ENCODE measurements at regions not wholly inside any gene's neighbourhood (a gene's known extent, or its start where the extent isn't known, plus 50 kb on each side); places are given as distances from the start of the nearest gene placed in this dataset.

GRCh38 chr7:18262058-18262457, 233.5 kb upstream of the HDAC9 start:
- H3K27ac ChIP-seq (ENCODE audit: low read depth, low read length): no peak overlapping the region
- H3K9ac ChIP-seq (ENCODE audit: low read length in 5 of 5): no peak overlapping the region
- peaks cover 0 to 11% (median 5%) of the 10 kb centered on the region in 5 donors for H3K9me3 ChIP-seq (ENCODE audit: control insufficient read depth in 5 of 5, low read length in 5 of 5)
- no peak overlapping the region for H3K4me3 ChIP-seq (ENCODE audit: low read depth in 1 of 5, low read length in 5 of 5)
- no peaks in the 10 kb centered on the region for H3K27me3 ChIP-seq (ENCODE audit: control insufficient read depth in 5 of 5, insufficient read depth in 4 of 5, low read length in 5 of 5)
- no peaks in the 10 kb centered on the region for H3K36me3 ChIP-seq (ENCODE audit: control insufficient read depth in 5 of 5, insufficient read depth in 5 of 5, low read length in 5 of 5)
- no peaks in the 10 kb centered on the region for H3K4me1 ChIP-seq (ENCODE audit: control insufficient read depth in 5 of 5, insufficient read depth in 5 of 5, low read length in 5 of 5)

- Histone ChIP-seq H3K27me3 (ENCODE audit: control insufficient read depth in 5 of 5, insufficient read depth in 4 of 5, low read length in 5 of 5) (no peaks in the 10 kb centered on the region), H3K4me3 (ENCODE audit: low read depth in 1 of 5, low read length in 5 of 5) (no peak overlapping the region), H3K36me3 (ENCODE audit: control insufficient read depth in 5 of 5, insufficient read depth in 5 of 5, low read length in 5 of 5) (no peaks in the 10 kb centered on the region), H3K9ac (ENCODE audit: low read length in 5 of 5) (no peak overlapping the region), H3K4me1 (ENCODE audit: control insufficient read depth in 5 of 5, insufficient read depth in 5 of 5, low read length in 5 of 5) (no peaks in the 10 kb centered on the region), H3K9me3 (ENCODE audit: control insufficient read depth in 5 of 5, low read length in 5 of 5) (peaks cover 0 to 11% (median 5%) of the 10 kb centered on the region in 5 donors), H3K27ac (ENCODE audit: low read depth, low read length) (no peak overlapping the region)
Measured at GRCh38 chr7:18265611-18266281, 229.8 kb upstream of the HDAC9 start.

DNA sequence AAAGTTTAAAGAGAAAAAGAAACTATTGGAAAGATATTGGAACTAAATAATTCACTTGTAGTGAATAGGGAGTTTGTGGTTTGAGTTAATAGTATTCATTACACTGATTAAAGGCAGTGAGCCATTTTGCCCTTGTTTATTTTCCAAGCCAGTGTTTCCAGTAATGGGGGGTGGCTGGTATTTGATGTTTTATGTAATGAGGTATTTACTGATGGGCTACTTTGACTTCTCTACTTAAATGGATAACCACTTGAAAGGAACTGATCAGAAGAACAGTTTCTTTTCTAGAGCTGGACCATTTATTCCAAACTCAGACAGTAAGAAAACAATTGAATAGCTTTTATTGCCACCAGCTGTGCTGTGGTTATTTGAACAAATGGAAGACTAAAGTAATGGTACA, 227.0 kb upstream of the HDAC9 start:
- H3K9me3 ChIP-seq (ENCODE audit: control insufficient read depth in 5 of 5, low read length in 5 of 5): no peaks in the 10 kb centered on the region
- no peak overlapping the region for H3K9ac ChIP-seq (ENCODE audit: low read length in 5 of 5)
- H3K36me3 ChIP-seq (ENCODE audit: control insufficient read depth in 5 of 5, insufficient read depth in 5 of 5, low read length in 5 of 5): no peaks in the 10 kb centered on the region
- no peak overlapping the region for H3K4me3 ChIP-seq (ENCODE audit: low read depth in 1 of 5, low read length in 5 of 5)
- no peaks in the 10 kb centered on the region for H3K27me3 ChIP-seq (ENCODE audit: control insufficient read depth in 5 of 5, insufficient read depth in 4 of 5, low read length in 5 of 5)
- H3K27ac ChIP-seq (ENCODE audit: low read depth, low read length): no peak overlapping the region
- no peaks in the 10 kb centered on the region for H3K4me1 ChIP-seq (ENCODE audit: control insufficient read depth in 5 of 5, insufficient read depth in 5 of 5, low read length in 5 of 5)

DNA sequence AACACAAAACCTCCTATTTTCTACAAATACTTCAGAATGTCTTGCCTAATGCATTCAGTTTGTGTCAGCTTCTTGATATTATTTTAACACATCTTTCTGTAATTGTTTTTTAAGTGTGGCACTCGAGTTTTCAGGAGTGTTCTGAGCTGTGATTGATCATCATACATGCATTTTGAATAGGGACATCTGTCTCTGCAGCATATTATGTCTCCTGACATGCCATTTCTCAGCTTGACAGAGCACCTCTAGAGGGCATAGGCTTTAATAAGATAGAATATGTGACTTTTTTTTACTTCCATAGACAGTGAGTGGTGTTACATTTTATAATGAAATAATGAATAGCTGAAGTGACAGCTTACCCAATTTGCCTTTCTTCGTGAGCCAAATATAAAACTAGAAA, 219.2 kb upstream of the HDAC9 start:
- H3K4me1 ChIP-seq (ENCODE audit: control insufficient read depth in 5 of 5, insufficient read depth in 5 of 5, low read length in 5 of 5): peaks cover 0 to 2% (median 0%) of the 10 kb centered on the region in 5 donors
- no peak overlapping the region for H3K27ac ChIP-seq (ENCODE audit: low read depth, low read length)
- no peak overlapping the region for H3K4me3 ChIP-seq (ENCODE audit: low read depth in 1 of 5, low read length in 5 of 5)
- H3K9me3 ChIP-seq (ENCODE audit: control insufficient read depth in 5 of 5, low read length in 5 of 5): no peaks in the 10 kb centered on the region
- no peaks in the 10 kb centered on the region for H3K36me3 ChIP-seq (ENCODE audit: control insufficient read depth in 5 of 5, insufficient read depth in 5 of 5, low read length in 5 of 5)
- H3K9ac ChIP-seq (ENCODE audit: low read length in 5 of 5): no peak overlapping the region
- H3K27me3 ChIP-seq (ENCODE audit: control insufficient read depth in 5 of 5, insufficient read depth in 4 of 5, low read length in 5 of 5): no peaks in the 10 kb centered on the region

DNA sequence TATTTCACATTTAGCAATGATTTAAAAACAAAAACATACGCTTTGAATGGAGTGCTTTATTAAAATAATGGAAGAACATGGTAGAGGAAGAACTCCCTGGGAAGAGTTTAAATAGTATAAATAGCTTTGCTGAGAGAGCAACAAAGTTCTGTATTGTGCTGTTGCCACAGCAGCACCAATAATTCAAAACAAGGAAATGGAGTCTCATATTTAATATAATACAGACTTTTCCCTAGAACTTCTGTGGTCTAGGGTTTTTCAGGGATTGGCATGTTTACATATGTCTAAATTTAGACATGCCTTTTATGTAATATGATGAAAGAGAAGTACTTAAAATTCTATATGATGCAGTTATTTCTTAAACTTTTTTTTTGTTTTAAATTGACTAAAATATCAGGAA, 217.2 kb upstream of the HDAC9 start:
- no peaks in the 10 kb centered on the region for H3K9me3 ChIP-seq (ENCODE audit: control insufficient read depth in 5 of 5, low read length in 5 of 5)
- peaks cover 0 to 2% (median 0%) of the 10 kb centered on the region in 5 donors for H3K4me1 ChIP-seq (ENCODE audit: control insufficient read depth in 5 of 5, insufficient read depth in 5 of 5, low read length in 5 of 5)
- H3K4me3 ChIP-seq (ENCODE audit: low read depth in 1 of 5, low read length in 5 of 5): no peak overlapping the region
- no peaks in the 10 kb centered on the region for H3K36me3 ChIP-seq (ENCODE audit: control insufficient read depth in 5 of 5, insufficient read depth in 5 of 5, low read length in 5 of 5)
- H3K27ac ChIP-seq (ENCODE audit: low read depth, low read length): no peak overlapping the region
- no peak overlapping the region for H3K9ac ChIP-seq (ENCODE audit: low read length in 5 of 5)
- no peaks in the 10 kb centered on the region for H3K27me3 ChIP-seq (ENCODE audit: control insufficient read depth in 5 of 5, insufficient read depth in 4 of 5, low read length in 5 of 5)

DNA sequence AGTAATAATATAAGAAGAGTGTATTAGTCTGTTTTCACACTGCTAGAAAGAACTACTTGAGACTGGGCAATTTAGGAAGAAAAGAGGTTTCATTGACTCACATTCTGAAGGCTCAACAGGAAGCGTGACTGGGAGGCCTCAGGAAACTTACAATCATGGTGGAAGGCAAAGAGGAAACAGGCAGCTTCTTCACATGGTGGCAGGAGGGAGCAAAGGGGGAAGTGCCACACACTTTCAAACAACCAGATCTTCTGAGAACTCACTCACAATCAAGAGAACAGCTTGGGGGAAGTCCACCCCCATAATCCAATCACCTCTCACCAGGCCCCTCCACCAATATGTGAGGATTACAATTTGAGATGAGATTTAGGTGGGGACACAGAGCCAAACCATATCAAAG, 212.5 kb upstream of the HDAC9 start:
- no peak overlapping the region for H3K4me3 ChIP-seq (ENCODE audit: low read depth in 1 of 5, low read length in 5 of 5)
- H3K27me3 ChIP-seq (ENCODE audit: control insufficient read depth in 5 of 5, insufficient read depth in 4 of 5, low read length in 5 of 5): no peaks in the 10 kb centered on the region
- no peak overlapping the region for H3K27ac ChIP-seq (ENCODE audit: low read depth, low read length)
- H3K9ac ChIP-seq (ENCODE audit: low read length in 5 of 5): no peak overlapping the region
- H3K4me1 ChIP-seq (ENCODE audit: control insufficient read depth in 5 of 5, insufficient read depth in 5 of 5, low read length in 5 of 5): peaks cover 0 to under 1% (median 0%) of the 10 kb centered on the region in 5 donors
- no peaks in the 10 kb centered on the region for H3K9me3 ChIP-seq (ENCODE audit: control insufficient read depth in 5 of 5, low read length in 5 of 5)
- H3K36me3 ChIP-seq (ENCODE audit: control insufficient read depth in 5 of 5, insufficient read depth in 5 of 5, low read length in 5 of 5): no peaks in the 10 kb centered on the region

- Histone ChIP-seq H3K36me3 (ENCODE audit: control insufficient read depth in 5 of 5, insufficient read depth in 5 of 5, low read length in 5 of 5) (no peaks in the 10 kb centered on the region), H3K4me1 (ENCODE audit: control insufficient read depth in 5 of 5, insufficient read depth in 5 of 5, low read length in 5 of 5) (peaks cover 0 to 10% (median 0%) of the 10 kb centered on the region in 5 donors), H3K27ac (ENCODE audit: low read depth, low read length) (no peak overlapping the region), H3K4me3 (ENCODE audit: low read depth in 1 of 5, low read length in 5 of 5) (no peak overlapping the region), H3K9me3 (ENCODE audit: control insufficient read depth in 5 of 5, low read length in 5 of 5) (no peaks in the 10 kb centered on the region), H3K9ac (ENCODE audit: low read length in 5 of 5) (no peak overlapping the region), H3K27me3 (ENCODE audit: control insufficient read depth in 5 of 5, insufficient read depth in 4 of 5, low read length in 5 of 5) (no peaks in the 10 kb centered on the region)
Measured at GRCh38 chr7:18287482-18287881, 208.1 kb upstream of the HDAC9 start.

- Histone ChIP-seq H3K27ac (ENCODE audit: low read depth, low read length) (no peak overlapping the region), H3K27me3 (ENCODE audit: control insufficient read depth in 5 of 5, insufficient read depth in 4 of 5, low read length in 5 of 5) (no peaks in the 10 kb centered on the region), H3K4me3 (ENCODE audit: low read depth in 1 of 5, low read length in 5 of 5) (no peak overlapping the region), H3K9ac (ENCODE audit: low read length in 5 of 5) (no peak overlapping the region), H3K36me3 (ENCODE audit: control insufficient read depth in 5 of 5, insufficient read depth in 5 of 5, low read length in 5 of 5) (no peaks in the 10 kb centered on the region), H3K9me3 (ENCODE audit: control insufficient read depth in 5 of 5, low read length in 5 of 5) (no peaks in the 10 kb centered on the region), H3K4me1 (ENCODE audit: control insufficient read depth in 5 of 5, insufficient read depth in 5 of 5, low read length in 5 of 5) (peaks cover 0 to 10% (median 0%) of the 10 kb centered on the region in 5 donors)
Measured at GRCh38 chr7:18288322-18289037, 207.1 kb upstream of the HDAC9 start.

GRCh38 chr7:18289788-18290187, 205.8 kb upstream of the HDAC9 start:
- Histone ChIP-seq H3K9me3 (ENCODE audit: control insufficient read depth in 5 of 5, low read length in 5 of 5) (no peaks in the 10 kb centered on the region), H3K9ac (ENCODE audit: low read length in 5 of 5) (peak overlapping the region in 1 of 5 donors; percentile 24), H3K27me3 (ENCODE audit: control insufficient read depth in 5 of 5, insufficient read depth in 4 of 5, low read length in 5 of 5) (no peaks in the 10 kb centered on the region), H3K4me1 (ENCODE audit: control insufficient read depth in 5 of 5, insufficient read depth in 5 of 5, low read length in 5 of 5) (peaks cover 0 to 13% (median 0%) of the 10 kb centered on the region in 5 donors), H3K36me3 (ENCODE audit: control insufficient read depth in 5 of 5, insufficient read depth in 5 of 5, low read length in 5 of 5) (no peaks in the 10 kb centered on the region), H3K4me3 (ENCODE audit: low read depth in 1 of 5, low read length in 5 of 5) (peak overlapping the region in 3 of 5 donors; percentile 31 to 55 (median 45)), H3K27ac (ENCODE audit: low read depth, low read length) (no peak overlapping the region)

GRCh38 chr7:18290223-18290622, 205.3 kb upstream of the HDAC9 start:
- peaks cover 0 to 13% (median 0%) of the 10 kb centered on the region in 5 donors for H3K4me1 ChIP-seq (ENCODE audit: control insufficient read depth in 5 of 5, insufficient read depth in 5 of 5, low read length in 5 of 5)
- no peaks in the 10 kb centered on the region for H3K27me3 ChIP-seq (ENCODE audit: control insufficient read depth in 5 of 5, insufficient read depth in 4 of 5, low read length in 5 of 5)
- H3K9me3 ChIP-seq (ENCODE audit: control insufficient read depth in 5 of 5, low read length in 5 of 5): no peaks in the 10 kb centered on the region
- H3K27ac ChIP-seq (ENCODE audit: low read depth, low read length): peak overlapping the region; percentile 38
- H3K4me3 ChIP-seq (ENCODE audit: low read depth in 1 of 5, low read length in 5 of 5): peak overlapping the region; percentile 31 to 55 (median 38)
- peak overlapping the region in 2 of 5 donors; percentile 48 for H3K9ac ChIP-seq (ENCODE audit: low read length in 5 of 5)
- H3K36me3 ChIP-seq (ENCODE audit: control insufficient read depth in 5 of 5, insufficient read depth in 5 of 5, low read length in 5 of 5): no peaks in the 10 kb centered on the region

Data from subcutaneous abdominal adipose tissue (tissue), 5 donors.